Osteocyte (in vitro differentiated cells): ENCODE measurements at regions not wholly inside any gene's neighbourhood (a gene's known extent, or its start where the extent isn't known, plus 50 kb on each side); places are given as distances from the start of the nearest gene placed in this dataset.

ENCODE experiments used
- DNase-seq: peaks from one replicate; pipeline ENCODE4 v3.0.0; 2021; ENCODE audit warnings: mixed read lengths; ENCODE audit not compliant: unreplicated experiment; ENCODE audit errors: extremely low spot score
- H3K27ac Mint-ChIP-seq: one replicate; pipeline ENCODE4 v1.8.0; 2021; ENCODE audit warnings: mild to moderate bottlenecking, mixed read lengths; ENCODE audit not compliant: unreplicated experiment
- H3K27me3 Mint-ChIP-seq: one replicate; pipeline ENCODE4 v1.8.0; 2021; ENCODE audit warnings: mixed read lengths; ENCODE audit not compliant: unreplicated experiment
- H3K36me3 Mint-ChIP-seq: one replicate; pipeline ENCODE4 v1.8.0; 2021; ENCODE audit warnings: mixed read lengths; ENCODE audit not compliant: unreplicated experiment
- H3K4me1 Mint-ChIP-seq: one replicate; pipeline ENCODE4 v1.8.0; 2021; ENCODE audit warnings: mixed read lengths; ENCODE audit not compliant: unreplicated experiment
- H3K4me3 Mint-ChIP-seq: one replicate; pipeline ENCODE4 v1.8.0; 2021; ENCODE audit warnings: mild to moderate bottlenecking, moderate library complexity, mixed read lengths; ENCODE audit not compliant: unreplicated experiment
- H3K9me3 Mint-ChIP-seq: one replicate; pipeline ENCODE4 v1.8.0; 2021; ENCODE audit warnings: mixed read lengths; ENCODE audit not compliant: unreplicated experiment
- CTCF ChIP-seq: fragments of 200-600 bp; sonication (generic); IDR thresholded peaks from 2 replicates; pipeline ENCODE4 v1.5.0; 2021; ENCODE audit warnings: antibody characterized with exemption, mild to moderate bottlenecking, moderate library complexity

GRCh38 chr6:81977486-81977885 lies 225.0 kb upstream of the TENT5A start:
- Mint-ChIP-seq H3K36me3 (peaks cover 20% of the 10 kb centered on the region), H3K4me3 (no peak overlapping the region), H3K9me3 (peaks cover 62% of the 10 kb centered on the region), H3K27me3 (no peaks in the 10 kb centered on the region), H3K27ac (no peak overlapping the region), H3K4me1 (peaks cover 13% of the 10 kb centered on the region)
- no peak for DNase-seq
- no peak for TF ChIP-seq CTCF

GRCh38 chr6:81969814-81970213 lies 217.3 kb upstream of the TENT5A start:
- TF ChIP-seq CTCF: no peak
- no peak overlapping the region for H3K4me3 Mint-ChIP-seq
- peaks cover 41% of the 10 kb centered on the region for H3K9me3 Mint-ChIP-seq
- H3K4me1 Mint-ChIP-seq: no peaks in the 10 kb centered on the region
- DNase-seq: no peak
- H3K36me3 Mint-ChIP-seq: peaks cover 9% of the 10 kb centered on the region
- H3K27me3 Mint-ChIP-seq: no peaks in the 10 kb centered on the region
- H3K27ac Mint-ChIP-seq: no peak overlapping the region

GRCh38 chr6:81969011-81969410 lies 216.5 kb upstream of the TENT5A start:
- DNase-seq: no peak
- no peaks in the 10 kb centered on the region for H3K4me1 Mint-ChIP-seq
- peaks cover 9% of the 10 kb centered on the region for H3K36me3 Mint-ChIP-seq
- no peaks in the 10 kb centered on the region for H3K27me3 Mint-ChIP-seq
- no peak overlapping the region for H3K27ac Mint-ChIP-seq
- no peak for TF ChIP-seq CTCF
- H3K4me3 Mint-ChIP-seq: no peak overlapping the region
- peaks cover 34% of the 10 kb centered on the region for H3K9me3 Mint-ChIP-seq

GRCh38 chr6:81966968-81967367 lies 214.5 kb upstream of the TENT5A start:
- Mint-ChIP-seq H3K27me3 (no peaks in the 10 kb centered on the region), H3K36me3 (peaks cover 4% of the 10 kb centered on the region), H3K9me3 (peaks cover 16% of the 10 kb centered on the region), H3K27ac (no peak overlapping the region), H3K4me3 (no peak overlapping the region), H3K4me1 (no peaks in the 10 kb centered on the region)
- no peak for DNase-seq
- TF ChIP-seq CTCF: no peak

GRCh38 chr6:81962198-81962597 lies 209.7 kb upstream of the TENT5A start:
- H3K4me1 Mint-ChIP-seq: no peaks in the 10 kb centered on the region
- peaks cover 2% of the 10 kb centered on the region for H3K27me3 Mint-ChIP-seq
- H3K36me3 Mint-ChIP-seq: no peaks in the 10 kb centered on the region
- no peak overlapping the region for H3K4me3 Mint-ChIP-seq
- no peak for DNase-seq
- H3K9me3 Mint-ChIP-seq: peaks cover 14% of the 10 kb centered on the region
- no peak overlapping the region for H3K27ac Mint-ChIP-seq
- TF ChIP-seq CTCF: no peak
